GM18909 (cell line): ENCODE measurements at regions not wholly inside any gene's neighbourhood (a gene's known extent, or its start where the extent isn't known, plus 50 kb on each side); places are given as distances from the start of the nearest gene placed in this dataset.
"Not testable (repeated sequence)": the region's sequence is repeated elsewhere in the genome, so short reads cannot be mapped to it uniquely, and the experiment has no call there.

Experiments used
- ATAC-seq: cut with Tn5 transposase; IDR thresholded peaks from one replicate; pipeline ENCODE4 v1.9.1; 2021; ENCODE audit warnings: mild to moderate bottlenecking; ENCODE audit not compliant: unreplicated experiment, poor library complexity

DNA sequence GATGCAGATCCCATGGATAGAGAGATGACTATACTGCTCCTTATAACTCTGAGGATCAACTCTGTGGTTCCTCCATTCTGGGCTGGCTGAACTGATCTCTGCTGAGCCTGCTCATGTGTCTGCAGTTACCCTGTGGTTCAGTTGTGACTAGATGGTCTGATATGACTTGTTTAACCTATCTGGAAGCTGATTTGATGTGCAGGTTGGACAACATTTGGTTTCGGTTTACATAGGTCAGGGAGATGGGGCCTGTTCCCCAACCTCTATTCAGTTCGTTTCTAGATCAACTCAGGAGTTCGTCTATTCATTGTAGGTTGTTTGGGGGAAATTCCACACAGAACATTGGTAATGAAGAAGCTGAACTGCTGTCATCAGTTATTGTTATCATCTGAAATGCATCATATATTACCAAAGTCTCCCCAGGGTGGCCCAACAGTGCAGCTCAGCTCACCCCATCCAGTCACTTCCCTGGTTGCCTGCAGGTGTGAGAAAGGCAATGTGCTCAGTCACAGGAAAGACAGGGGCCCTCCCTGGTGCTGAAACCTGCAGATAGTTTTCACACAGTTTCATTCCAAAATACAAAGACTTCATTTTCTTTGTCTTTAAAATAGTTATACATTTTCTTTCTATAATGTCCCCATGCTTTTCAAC, 415.0 kb downstream of the RPIA start:
- ATAC-seq: peak; percentile 61

DNA sequence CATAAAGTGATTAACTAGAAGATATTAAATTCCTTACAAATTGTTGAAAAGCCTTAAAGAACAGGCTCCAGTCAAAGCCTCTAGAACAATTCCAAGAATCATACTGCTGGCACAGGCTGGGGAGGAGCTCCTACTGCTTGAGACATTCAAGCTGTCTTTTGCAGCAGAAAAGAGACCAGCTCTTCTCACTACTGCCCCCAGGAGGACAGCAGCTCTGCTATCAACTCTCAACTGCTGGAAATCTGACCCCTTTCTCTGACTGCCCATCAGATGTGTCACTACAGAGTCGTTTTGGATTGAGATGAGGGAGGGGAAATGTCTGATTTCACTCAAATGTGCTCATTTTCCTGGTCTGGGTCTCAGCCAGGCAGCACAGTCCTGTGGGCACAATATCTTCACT, 421.0 kb downstream of the RPIA start:
- ATAC-seq: not testable (repeated sequence)

DNA sequence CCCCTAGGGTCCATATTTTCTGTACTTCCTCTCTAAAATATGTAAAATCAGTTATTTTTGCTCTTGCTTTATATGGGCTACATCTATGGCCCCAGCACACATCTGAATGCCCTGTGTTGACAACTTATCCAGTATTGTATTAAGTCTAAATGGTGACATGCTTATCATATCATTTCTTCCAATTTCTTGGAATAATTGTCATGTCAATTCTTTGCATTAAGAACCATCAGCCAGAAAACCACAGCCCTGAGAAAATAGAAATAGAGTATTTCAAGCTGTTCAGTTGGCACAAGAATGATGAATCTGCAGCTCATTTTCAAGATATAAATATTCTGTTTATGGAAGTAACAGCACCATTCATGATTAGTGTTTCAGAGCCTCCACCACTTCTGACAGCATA, 421.8 kb downstream of the RPIA start:
- not testable (repeated sequence) for ATAC-seq

DNA sequence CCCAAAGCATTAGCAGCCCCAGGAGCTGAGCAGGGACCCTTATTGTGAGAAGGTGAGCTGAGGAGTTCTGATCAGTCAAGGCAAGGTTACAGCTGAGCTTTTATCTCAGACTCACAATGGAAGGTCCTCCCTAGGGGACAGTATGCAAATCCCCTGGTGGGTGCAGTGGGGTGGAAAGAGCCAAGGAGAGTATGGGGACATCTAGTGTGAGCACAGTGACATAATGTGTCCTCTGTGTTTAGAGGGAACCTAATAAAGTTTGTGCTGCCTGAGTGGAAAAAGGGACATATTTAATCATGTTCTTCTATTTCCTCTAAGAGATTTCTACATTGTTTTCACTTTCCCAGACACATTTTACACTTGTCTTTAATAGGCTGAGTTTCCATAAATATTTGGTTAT, 438.0 kb downstream of the RPIA start:
- not testable (repeated sequence) for ATAC-seq

DNA sequence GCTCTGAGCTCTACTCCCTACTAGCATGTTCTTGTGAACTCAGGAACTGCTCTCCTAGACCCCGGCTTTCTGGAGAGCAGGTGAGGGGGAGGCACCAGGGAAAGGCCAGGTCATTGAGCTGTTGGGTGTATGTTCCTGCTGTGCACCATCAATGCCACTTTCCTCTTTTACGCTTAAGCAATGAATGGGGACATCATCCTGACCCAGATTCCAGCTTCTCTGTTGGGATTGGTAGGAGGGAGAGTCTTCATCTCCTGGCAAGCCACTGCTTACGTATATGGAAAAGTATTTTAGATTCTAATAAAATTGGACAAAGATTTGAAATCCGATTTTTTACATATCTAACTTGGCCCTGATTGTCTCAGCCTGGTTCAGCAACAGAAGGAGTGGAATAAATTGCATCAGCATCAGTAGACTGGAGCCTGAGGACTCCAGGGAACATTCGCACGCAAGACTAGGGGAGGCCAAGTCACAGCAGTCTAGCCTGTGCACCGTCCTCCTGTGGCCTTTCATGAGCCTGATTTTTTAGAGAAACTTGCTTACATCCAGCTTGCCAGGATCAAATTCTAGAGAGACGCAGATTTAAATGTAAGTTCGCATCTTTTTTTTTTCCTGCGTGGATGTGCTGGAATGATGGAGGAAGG, 439.3 kb downstream of the RPIA start:
- not testable (repeated sequence) for ATAC-seq

DNA sequence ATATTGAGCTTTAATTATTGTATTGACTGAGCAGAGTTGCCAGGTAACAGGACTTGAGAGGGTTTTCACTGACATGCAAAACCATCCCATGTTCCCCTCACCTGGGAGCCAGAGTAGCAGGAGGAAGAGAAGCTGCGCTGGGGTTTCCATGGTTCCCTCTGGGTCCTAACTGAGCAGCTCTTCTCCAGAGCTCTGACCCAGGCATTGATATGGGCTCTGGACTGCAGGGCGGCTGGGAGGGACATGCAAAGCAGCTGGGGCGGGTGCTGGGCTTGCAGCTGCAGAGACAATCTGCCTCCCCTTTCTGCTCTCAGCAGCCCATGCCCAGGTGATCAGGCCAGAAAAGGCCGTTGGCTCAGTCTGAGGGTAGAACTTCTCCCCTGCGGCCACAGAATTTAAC, 451.5 kb downstream of the RPIA start:
- ATAC-seq: not testable (repeated sequence)

DNA sequence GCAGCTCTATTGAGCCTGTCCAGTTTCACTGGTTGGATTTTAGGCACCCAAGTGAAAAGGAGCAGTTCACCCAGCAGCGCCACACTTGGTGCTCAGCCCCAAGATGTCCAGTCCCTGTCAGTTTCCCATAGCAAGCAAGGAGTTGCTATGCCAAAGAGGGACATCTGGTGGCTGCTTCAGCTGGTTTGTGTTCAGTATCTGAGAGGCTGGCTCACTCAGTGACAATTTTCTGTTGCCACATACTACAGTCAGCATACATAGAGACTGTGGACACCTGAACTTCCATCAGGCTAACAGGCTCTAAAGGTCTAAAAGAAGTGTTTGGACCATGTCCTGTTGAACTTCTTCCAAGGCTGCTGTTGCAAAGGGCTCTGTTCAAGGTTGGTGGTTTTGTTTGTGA, 453.9 kb downstream of the RPIA start:
- not testable (repeated sequence) for ATAC-seq

DNA sequence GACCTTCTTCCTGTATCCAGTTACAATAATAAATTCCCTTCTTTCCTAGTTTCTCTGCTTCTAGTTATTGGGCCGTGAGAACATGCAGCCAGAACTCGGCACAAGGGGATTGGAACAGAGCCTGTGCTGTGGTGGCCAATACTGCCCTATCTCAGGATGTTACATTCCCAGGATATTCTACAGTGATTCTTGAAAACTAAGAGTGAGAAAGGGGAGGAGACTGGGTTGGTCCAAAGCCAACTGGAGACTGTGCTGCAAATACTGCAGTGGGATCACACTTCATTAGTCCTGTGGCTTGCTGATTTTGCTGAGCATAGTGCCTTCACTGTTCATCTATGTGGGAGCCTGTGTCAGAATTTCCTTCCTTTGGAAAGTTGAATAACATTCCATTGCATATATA, 456.8 kb downstream of the RPIA start:
- not testable (repeated sequence) for ATAC-seq

DNA sequence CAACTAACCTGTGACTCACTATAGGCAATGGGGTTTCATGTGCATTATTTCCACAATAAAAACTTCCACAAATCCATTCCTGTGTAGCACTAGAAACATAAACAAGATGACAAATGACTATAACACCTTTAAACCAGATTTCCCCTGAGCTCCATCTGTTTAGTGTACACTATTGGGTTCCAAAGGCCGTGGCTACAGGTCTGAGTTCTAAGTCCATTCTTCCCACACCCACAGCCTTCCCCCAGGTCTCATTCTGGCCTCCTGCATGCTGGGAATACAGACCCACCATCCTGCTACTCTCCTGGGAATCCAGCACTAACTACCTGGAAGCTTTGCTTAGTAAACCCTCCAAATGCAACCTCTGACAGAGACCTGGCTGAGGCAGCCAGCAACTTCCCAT, 460.2 kb downstream of the RPIA start:
- ATAC-seq: not testable (repeated sequence)

DNA sequence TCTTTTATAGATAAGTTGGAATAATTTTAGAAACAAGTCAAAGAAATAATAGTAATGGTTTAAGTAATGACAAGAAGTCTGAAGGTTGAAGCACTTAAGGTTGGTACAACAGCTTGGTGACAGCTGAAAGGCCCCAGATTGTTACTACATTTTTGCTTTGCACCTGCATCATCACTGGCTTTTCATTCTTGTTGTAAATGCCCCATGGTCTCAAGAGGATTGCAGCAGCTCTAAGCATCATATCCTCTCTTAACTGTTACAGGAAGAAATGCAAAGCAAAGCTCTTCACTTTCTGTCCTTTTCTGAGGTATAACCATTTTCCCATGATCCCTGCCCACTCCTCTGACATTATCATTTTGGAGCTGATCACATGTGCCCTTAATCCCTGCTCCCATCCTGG, 461.0 kb downstream of the RPIA start:
- not testable (repeated sequence) for ATAC-seq

DNA sequence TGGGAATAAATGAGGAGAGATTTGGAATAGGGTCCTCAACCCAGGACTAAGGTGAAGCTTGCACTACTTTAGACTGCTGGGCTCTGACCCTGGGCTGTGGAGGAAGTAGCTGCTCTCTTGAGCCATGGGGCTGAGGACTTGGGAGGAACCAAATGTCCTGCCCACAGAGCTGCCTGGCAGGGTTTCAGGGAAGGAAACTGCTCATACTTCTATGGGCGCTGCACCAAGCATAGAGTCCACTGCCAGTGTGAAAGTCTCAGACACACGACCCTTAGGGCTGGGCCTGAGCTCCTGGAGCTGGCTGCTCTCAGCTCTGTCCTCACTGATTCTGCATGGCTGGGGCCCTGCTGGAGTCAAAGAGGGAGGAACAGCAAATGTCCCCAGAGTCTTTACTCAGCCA, 461.7 kb downstream of the RPIA start:
- not testable (repeated sequence) for ATAC-seq

DNA sequence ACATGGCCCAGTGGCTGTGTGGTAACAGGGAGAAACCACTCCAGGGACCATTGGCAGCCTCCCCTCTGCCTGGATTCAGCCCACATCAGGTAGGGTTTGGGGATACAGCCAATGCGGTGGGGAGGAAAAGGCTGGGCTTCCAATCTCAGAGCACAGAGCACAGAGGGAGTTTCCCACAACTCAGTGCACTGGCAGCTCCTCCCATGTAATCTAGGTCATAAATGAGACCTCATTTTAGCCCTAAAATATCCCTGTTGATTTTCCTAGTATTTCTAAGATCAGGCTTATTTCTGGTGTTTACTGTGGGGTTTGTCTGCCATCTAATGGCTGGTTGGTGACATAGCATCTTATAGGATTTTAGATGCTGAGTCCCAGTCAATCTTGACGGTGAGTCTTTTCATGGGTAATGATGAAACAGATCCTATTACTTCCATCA, 462.8 kb downstream of the RPIA start:
- ATAC-seq: peak; percentile 66

DNA sequence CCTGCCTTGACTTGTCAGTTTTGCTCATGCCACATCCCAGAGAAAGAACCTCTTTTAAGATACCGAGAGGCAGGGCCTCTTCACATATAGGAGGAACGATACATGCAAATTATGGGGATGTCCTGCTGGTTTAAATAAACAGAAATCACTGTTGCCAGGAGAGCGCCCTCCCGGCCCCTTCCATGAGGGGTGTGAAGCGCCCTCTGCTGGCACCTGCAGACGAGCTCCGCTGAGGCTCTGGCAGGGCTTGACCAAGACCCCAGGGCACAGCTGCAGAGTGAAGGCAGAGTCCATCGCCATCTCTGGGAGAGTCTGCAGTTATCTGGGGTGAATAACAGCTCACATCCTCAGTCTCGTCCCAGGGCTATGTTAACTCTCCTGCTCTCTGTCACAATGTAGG, 468.8 kb downstream of the RPIA start:
- ATAC-seq: peak; percentile 81

DNA sequence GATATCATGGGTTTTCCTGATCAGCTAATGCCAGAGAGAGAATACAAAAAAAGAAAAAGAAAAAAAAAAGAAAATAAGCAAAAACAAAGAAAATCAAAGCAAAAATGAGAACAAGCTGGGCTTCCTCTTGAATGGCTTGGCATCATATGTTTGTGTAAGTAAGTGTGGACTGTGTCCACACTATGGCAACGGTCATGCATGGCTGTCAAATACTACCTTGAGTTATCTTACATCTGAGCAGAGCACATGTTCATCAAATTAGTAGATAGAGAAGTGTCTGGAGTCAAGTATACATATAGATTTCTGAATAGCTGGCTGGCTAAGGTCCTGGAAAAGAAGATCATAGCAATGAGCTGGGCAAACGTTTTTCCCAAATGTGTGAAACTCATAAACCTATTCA, 470.2 kb downstream of the RPIA start:
- not testable (repeated sequence) for ATAC-seq

DNA sequence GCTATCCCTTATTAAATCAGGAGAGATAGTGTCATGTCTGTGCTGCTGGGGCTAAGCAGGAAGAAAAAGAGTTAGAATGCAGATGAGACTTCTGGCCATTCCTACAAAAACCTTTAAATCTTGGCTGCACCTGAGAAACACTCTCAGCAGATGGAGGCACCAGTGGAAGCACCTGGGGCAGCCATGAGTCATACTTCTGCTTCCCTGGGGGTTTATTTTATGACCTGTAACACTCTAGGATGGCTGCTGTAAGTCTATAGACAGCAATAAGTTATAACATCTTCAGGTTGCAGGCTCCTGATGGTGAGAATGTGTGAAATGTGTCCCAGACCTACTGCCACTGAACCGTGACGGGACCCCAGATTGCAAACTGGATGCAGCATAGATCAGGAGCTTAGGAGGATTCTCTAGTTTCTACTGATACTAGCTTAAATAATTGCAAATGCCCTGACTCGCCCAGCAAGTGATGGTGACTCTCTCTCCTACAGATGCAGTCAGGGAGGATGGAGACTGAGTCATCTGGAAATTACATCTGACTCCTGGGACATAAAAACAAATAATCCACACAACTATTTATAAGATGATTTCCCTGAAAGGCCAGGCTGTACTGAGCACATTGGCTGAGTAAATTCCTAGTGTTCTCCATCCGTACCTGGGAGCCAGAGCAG, 479.2 kb downstream of the RPIA start:
- ATAC-seq: not testable (repeated sequence)

DNA sequence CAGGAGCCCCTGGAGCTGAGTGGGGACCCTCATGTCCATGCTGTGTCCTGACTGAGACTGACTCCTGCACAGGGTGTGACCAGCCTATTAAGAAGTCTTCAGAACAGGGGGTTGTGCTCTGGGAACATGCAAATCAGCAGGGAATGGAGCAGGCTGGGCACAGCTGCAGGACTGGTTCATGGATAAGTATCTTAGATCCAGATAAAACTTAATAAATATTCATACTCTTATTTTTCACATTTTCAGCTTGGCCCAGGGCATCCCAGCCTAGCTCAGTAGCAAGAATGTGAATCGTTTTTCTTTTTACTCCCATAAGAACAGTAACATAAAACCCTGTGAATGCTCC, 479.7 kb downstream of the RPIA start:
- ATAC-seq: not testable (repeated sequence)

DNA sequence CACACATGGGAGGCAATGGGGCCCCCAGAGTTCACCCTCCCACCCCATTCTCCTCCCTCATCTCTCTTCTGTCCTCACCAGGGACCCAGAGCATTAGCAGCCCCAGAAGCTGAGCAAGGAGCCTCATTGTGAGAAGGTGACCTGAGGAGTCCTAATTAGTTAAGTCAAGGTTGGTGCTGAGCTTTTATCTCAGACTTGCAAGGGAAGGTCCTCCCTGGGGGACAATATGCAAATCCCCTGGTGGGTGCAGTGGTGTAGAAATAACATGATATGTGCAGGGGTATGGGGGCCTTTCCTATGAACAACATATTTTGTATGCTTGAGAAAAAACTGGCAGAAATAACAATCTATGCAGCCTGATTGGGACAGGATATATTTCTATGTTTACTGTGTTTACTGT, 485.5 kb downstream of the RPIA start:
- not testable (repeated sequence) for ATAC-seq

DNA sequence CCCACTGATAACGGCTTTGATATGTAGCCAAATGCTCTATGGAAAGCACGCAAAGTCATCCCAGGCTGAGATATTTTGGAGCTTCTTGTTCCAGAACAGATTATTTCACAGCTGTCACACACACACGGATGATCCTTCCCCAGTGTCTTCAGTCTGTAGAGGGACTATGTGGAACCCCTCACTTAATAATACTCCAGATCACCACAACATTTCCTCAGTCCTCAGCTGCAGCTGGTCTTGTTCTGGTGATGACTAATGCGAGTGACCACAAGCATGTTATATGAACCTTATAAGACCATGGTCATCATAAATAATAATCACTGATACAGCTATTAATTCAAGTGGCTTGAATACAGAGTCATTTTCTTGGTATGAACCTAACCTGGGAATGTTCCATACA, 490.7 kb downstream of the RPIA start:
- not testable (repeated sequence) for ATAC-seq

DNA sequence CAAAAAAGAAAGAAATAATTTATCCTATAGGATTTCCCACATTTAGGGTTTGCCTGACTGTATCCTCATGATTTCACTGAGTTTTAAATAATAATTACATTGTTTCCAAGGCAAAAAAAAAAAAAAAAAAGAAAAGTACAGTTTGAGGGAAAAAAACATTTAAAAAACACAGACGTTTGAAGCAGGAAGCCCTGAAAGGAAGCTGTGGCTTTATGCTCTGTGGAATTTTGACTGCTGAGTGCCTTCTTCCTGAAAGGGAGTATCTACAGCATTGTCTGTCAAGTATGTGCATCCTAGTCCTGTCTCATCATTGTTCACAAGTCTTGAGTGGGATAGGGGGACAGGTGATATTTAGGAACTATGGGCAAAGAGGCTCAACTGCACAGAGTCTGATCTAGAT, 493.3 kb downstream of the RPIA start:
- ATAC-seq: not testable (repeated sequence)

DNA sequence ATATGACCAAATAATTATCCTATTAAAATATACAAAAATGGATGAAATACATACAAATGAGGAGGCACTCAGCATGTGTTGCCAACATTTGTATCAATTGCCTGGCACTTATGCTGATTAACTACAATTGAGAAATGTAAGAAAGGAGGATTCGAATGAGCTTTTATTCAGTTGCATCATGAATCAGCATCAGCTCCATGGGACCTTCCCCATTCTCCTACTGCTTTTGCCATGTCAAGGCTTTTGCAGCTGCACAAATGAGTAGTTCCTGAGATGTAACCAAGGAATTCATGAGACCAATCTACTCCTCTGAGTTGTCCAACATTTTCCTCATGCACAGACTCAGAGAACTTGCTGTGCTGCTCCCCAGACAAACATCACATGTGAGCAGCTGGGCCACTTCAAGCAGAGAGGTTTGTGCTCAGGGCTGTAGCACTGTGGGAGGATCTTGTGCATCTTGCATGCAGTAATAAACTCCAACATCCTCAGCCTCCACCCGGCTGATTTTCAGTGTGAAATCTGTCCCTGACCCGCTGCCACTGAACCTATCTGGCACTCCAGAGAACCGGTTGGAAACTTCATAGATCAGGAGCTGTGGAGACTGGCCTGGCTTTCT, 504.3 kb downstream of the RPIA start:
- not testable (repeated sequence) for ATAC-seq

DNA sequence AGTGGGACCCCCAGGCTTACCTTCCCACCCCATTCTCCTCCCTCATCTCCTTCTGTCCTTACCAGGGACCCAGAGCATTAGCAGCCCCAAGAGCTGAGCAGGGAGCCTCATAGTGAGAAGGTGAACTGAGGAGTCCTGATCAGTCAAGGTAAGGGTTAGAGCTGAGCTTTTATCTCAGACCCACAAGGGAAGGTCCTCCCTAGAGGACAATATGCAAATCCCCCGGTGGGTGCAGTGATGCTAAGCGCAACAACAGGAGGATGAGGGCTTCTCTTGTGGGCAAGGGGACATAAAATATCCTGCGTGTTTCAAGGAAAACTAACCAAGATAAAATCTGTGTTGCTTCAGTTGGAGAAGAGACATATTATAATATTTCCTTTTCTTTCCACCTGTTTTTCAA, 505.2 kb downstream of the RPIA start:
- not testable (repeated sequence) for ATAC-seq
